GM06990 (cell line): ENCODE measurements at regions not wholly inside any gene's neighbourhood (a gene's known extent, or its start where the extent isn't known, plus 50 kb on each side); places are given as distances from the start of the nearest gene placed in this dataset.
"Not testable (repeated sequence)": the region's sequence is repeated elsewhere in the genome, so short reads cannot be mapped to it uniquely, and the experiment has no call there.

Experiments
- DNase-seq: peaks from one replicate; pipeline ENCODE4 v3.0.0-alpha.2; 2011; ENCODE audit not compliant: insufficient read length; ENCODE audit errors: extremely low read depth
- H3K27me3 ChIP-seq: replicated peaks from 2 replicates; pipeline ENCODE4 v1.6.0; 2011; ENCODE audit warnings: low read length; ENCODE audit not compliant: control insufficient read depth, insufficient read depth
- H3K36me3 ChIP-seq: 2 replicates; pipeline ENCODE4 v1.5.1; 2011; ENCODE audit warnings: low read length; ENCODE audit not compliant: control insufficient read depth, insufficient read depth
- H3K4me3 ChIP-seq: replicated peaks from 2 replicates; pipeline ENCODE4 v1.5.1; 2011; ENCODE audit warnings: low read depth, mild to moderate bottlenecking, control low read depth, low read length
- TF ChIP-seq, protein P1 (sequence below): IDR thresholded peaks from 2 replicates; pipeline ENCODE4 v1.5.1; 2011; ENCODE audit warnings: low read length, control low read depth, mild to moderate bottlenecking, inconsistent platforms; ENCODE audit not compliant: insufficient read depth, poor library complexity, severe bottlenecking

GRCh38 chr10:42367532-42368230, 270.7 kb downstream of the ZNF33B start:
- Histone ChIP-seq H3K36me3 (no peaks in the 10 kb centered on the region), H3K27me3 (no peaks in the 10 kb centered on the region), H3K4me3 (peak overlapping the region; percentile 40)
- no peak for DNase-seq
- TF ChIP-seq, protein P1, sequence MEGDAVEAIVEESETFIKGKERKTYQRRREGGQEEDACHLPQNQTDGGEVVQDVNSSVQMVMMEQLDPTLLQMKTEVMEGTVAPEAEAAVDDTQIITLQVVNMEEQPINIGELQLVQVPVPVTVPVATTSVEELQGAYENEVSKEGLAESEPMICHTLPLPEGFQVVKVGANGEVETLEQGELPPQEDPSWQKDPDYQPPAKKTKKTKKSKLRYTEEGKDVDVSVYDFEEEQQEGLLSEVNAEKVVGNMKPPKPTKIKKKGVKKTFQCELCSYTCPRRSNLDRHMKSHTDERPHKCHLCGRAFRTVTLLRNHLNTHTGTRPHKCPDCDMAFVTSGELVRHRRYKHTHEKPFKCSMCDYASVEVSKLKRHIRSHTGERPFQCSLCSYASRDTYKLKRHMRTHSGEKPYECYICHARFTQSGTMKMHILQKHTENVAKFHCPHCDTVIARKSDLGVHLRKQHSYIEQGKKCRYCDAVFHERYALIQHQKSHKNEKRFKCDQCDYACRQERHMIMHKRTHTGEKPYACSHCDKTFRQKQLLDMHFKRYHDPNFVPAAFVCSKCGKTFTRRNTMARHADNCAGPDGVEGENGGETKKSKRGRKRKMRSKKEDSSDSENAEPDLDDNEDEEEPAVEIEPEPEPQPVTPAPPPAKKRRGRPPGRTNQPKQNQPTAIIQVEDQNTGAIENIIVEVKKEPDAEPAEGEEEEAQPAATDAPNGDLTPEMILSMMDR, result no peak

GRCh38 chr10:42351745-42352144, 286.6 kb downstream of the ZNF33B start:
- no peak overlapping the region for H3K4me3 ChIP-seq
- H3K27me3 ChIP-seq, result no peaks in the 10 kb centered on the region
- TF ChIP-seq, protein P1, result no peak
- H3K36me3 ChIP-seq, result no peaks in the 10 kb centered on the region
- DNase-seq, result no peak

DNA sequence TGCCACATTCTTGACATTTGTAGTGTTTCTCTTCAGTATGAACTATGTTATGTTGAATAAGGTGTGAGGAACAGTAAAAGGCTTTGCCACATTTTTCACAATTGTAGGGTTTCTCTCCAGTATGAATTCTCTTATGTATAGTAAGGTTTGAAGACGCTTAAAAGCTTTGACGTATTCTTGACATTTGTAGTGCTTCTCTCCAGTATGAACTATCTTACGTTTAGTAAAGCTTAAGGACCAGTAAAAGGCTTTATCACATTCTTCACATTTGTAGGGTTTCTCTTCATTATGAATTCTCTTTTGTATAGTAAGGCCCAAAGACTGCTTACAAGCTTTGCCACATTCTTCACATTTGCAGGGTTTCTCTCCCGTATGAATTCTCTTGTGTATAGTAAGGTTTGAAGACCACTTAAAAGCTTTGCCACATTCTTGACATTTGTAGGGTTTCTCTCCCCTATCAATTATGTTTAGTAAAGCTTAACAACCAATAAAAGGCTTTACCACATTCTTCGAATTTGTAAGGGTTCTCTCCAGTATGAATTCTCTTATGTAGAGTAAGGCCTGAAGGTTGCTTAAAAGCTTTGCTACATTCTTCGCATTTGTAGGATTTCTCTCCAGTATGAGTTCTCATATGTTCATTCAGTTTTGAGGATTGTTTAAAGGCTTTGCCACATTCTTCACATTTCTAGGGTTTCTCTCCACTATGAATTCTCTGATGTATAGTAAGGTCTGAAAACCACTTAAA, 301.6 kb downstream of the ZNF33B start:
- not testable (repeated sequence) for H3K36me3 ChIP-seq, H3K4me3 ChIP-seq, DNase-seq, H3K27me3 ChIP-seq

GRCh38 chr10:42335653-42336296, 302.6 kb downstream of the ZNF33B start:
- not testable (repeated sequence) for H3K36me3 ChIP-seq, DNase-seq, H3K4me3 ChIP-seq, H3K27me3 ChIP-seq

GRCh38 chr10:42304341-42304740, 334.0 kb downstream of the ZNF33B start:
- TF ChIP-seq, protein P1, result no peak
- no peak overlapping the region for H3K4me3 ChIP-seq
- no peak for DNase-seq
- no peaks in the 10 kb centered on the region for H3K27me3 ChIP-seq
- no peaks in the 10 kb centered on the region for H3K36me3 ChIP-seq

DNA sequence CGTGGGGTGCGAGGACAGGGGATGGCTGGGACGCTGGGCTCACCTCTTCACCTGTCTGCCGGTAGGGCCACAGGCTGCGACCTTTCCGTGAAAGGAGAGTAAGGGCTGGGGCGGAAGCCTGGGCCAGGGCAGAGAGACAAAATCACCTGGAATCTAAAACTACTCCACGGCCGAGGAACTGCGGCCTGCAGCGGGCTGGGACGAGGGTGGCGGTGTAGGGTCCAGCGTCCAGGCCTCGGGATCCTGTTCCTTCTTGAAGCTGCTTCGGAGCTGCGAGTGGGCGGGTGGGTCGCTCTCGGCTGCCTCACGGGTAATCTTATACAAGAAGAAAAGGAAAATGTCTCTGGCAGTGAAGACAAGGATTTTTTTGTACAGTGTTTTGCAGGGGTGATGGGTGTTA, 356.5 kb downstream of the ZNF33B start:
- DNase-seq, H3K4me3 ChIP-seq, H3K27me3 ChIP-seq, H3K36me3 ChIP-seq: not testable (repeated sequence)

- not testable (repeated sequence) for H3K4me3 ChIP-seq, H3K36me3 ChIP-seq, DNase-seq, H3K27me3 ChIP-seq
Observed at GRCh38 chr10:42269788-42270187, 368.6 kb downstream of the ZNF33B start.

- not testable (repeated sequence) for H3K27me3 ChIP-seq, H3K4me3 ChIP-seq, H3K36me3 ChIP-seq, DNase-seq
Observed at GRCh38 chr10:42263259-42263658, 375.1 kb downstream of the ZNF33B start.

DNA sequence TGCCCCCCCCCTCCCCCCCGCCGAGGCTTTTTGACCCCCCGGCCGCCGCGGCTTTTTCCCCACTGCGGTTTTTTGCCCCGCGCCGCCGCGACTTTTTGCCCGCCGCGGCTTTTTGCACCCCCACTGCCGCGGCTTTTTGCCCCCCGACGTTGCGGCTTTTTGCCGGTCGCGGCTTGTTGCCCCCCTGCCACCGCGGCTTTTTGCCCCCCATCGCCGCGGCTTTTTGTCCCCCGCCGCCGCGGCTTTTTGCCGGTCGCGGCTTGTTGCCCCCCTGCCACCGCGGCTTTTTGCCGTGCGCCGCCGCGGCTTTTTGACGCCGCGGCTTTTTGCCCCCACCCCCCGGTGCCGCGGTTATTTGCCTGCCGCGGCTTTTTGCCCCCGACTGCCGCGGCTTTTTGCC, 395.4 kb downstream of the ZNF33B start:
- H3K36me3 ChIP-seq, H3K27me3 ChIP-seq, H3K4me3 ChIP-seq, DNase-seq: not testable (repeated sequence)
